ENCODE measurements at regions not wholly inside any gene's neighbourhood (a gene's known extent, or its start where the extent isn't known, plus 50 kb on each side); places are given as distances from the start of the nearest gene placed in this dataset.

DNA sequence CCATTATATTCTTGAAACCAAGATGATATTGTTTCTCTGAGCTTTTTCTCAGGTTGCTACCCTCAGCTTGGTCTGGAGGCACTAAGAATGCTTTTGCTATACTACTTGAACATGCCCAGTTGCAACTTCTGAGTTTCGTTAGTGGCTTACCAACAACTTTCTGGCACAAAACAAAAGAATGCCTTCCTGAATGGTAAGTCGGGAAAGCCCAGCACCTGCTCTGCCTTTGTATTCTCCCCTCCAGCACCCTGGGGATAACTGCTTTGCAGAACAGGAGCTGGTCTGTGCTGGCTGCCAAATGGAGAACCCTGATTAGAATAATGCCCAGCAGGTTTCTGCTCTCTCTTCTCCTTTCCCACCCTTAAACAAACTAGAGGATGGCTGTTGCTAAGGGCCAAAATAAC is 149.3 kb downstream of the TGFB2 start:
- no peak overlapping the region for H3K18ac ChIP-seq (ENCODE audit: low read depth in 1 of 2, low read length in 2 of 2)
- H3K36me3 ChIP-seq (ENCODE audit: control insufficient read depth in 1 of 2, insufficient read depth in 2 of 2, low read depth in 1 of 2, low read length in 2 of 2): no peaks in the 10 kb centered on the region
- no peaks in the 10 kb centered on the region for H3K79me1 ChIP-seq (replicated peaks; ENCODE audit: low read length, poor library complexity, severe bottlenecking)
- H3K9me3 ChIP-seq (ENCODE audit: control insufficient read depth, low read length): no peaks in the 10 kb centered on the region
- no peak overlapping the region for H3K4me3 ChIP-seq (ENCODE audit: insufficient read depth in 1 of 2, low read depth in 1 of 2, low read length in 2 of 2)
- no peak overlapping the region for H2BK5ac ChIP-seq (ENCODE audit: low read depth, low read length, poor library complexity, severe bottlenecking)
- no peak for DNase-seq
- H4K8ac ChIP-seq (ENCODE audit: low read length): no peak overlapping the region
- no peak overlapping the region for H2BK15ac ChIP-seq (ENCODE audit: low read depth, poor library complexity, severe bottlenecking)
- no peak overlapping the region for H2BK120ac ChIP-seq (ENCODE audit: low read depth, low read length)
- H3K27ac ChIP-seq (ENCODE audit: low read length, poor library complexity, severe bottlenecking): no peak overlapping the region
- H3K23ac ChIP-seq (ENCODE audit: low read length in 2 of 2): no peak overlapping the region
- peaks cover 3% of the 10 kb centered on the region for H3K4me1 ChIP-seq (ENCODE audit: control insufficient read depth, insufficient read depth, low read depth, low read length)
- H4K91ac ChIP-seq (ENCODE audit: low read length): peak overlapping the region; percentile 47
- peak overlapping the region; percentile 90 for H2AK5ac ChIP-seq (ENCODE audit: low read length, severe bottlenecking)
- H3K4ac ChIP-seq (ENCODE audit: low read depth in 1 of 2, low read length in 2 of 2): no peak overlapping the region
- WGBS: 73% methylated on average over 2 of the region's 2 CpGs
- no peak overlapping the region for H3K9ac ChIP-seq (ENCODE audit: low read length)
- no peak overlapping the region for H3K4me2 ChIP-seq (ENCODE audit: low read length, poor library complexity, severe bottlenecking)
- H3K14ac ChIP-seq (ENCODE audit: low read length in 2 of 2): no peak overlapping the region
- no peaks in the 10 kb centered on the region for H3K27me3 ChIP-seq (ENCODE audit: control insufficient read depth in 1 of 2, insufficient read depth in 1 of 2, low read length in 2 of 2)
- no peak overlapping the region for H2AFZ ChIP-seq (ENCODE audit: low read depth, low read length)
- peak overlapping the region in 1 of 2 experiments; percentile 45 for H2BK12ac ChIP-seq (ENCODE audit: low read length in 2 of 2)

DNA sequence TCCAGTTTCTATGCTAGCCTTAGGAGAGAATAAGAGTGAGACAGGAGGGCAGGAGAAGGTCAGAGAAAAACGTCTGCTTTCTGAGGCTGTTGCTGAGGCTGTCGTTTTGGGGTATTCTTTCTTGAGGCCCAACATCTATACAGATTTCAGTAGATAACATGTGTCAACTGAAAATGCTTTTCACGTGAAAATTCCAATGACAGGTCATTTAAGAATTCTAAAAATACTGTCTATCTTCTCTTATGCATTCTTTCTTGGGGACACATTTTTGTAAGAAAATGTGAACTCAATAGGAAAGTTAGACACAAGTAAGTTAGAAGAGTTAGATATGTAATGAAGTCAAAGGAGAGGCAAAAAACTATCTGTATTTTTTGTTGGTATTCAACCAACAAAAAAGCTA is 150.8 kb downstream of the TGFB2 start:
- no peak overlapping the region for H2BK15ac ChIP-seq (ENCODE audit: low read depth, poor library complexity, severe bottlenecking)
- no peak overlapping the region for H3K23ac ChIP-seq (ENCODE audit: low read length in 2 of 2)
- no peak overlapping the region for H2AFZ ChIP-seq (ENCODE audit: low read depth, low read length)
- H3K27me3 ChIP-seq (ENCODE audit: control insufficient read depth in 1 of 2, insufficient read depth in 1 of 2, low read length in 2 of 2): no peaks in the 10 kb centered on the region
- H2BK12ac ChIP-seq (ENCODE audit: low read length in 2 of 2): peak overlapping the region; percentile 24 to 31
- 17% methylated on average over 2 of the region's 3 CpGs for WGBS
- no peak overlapping the region for H3K4ac ChIP-seq (ENCODE audit: low read depth in 1 of 2, low read length in 2 of 2)
- no peak overlapping the region for H4K91ac ChIP-seq (ENCODE audit: low read length)
- H3K4me3 ChIP-seq (ENCODE audit: insufficient read depth in 1 of 2, low read depth in 1 of 2, low read length in 2 of 2): no peak overlapping the region
- H3K36me3 ChIP-seq (ENCODE audit: control insufficient read depth in 1 of 2, insufficient read depth in 2 of 2, low read depth in 1 of 2, low read length in 2 of 2): no peaks in the 10 kb centered on the region
- H3K4me2 ChIP-seq (ENCODE audit: low read length, poor library complexity, severe bottlenecking): no peak overlapping the region
- H3K14ac ChIP-seq (ENCODE audit: low read length in 2 of 2): no peak overlapping the region
- no peak overlapping the region for H3K18ac ChIP-seq (ENCODE audit: low read depth in 1 of 2, low read length in 2 of 2)
- peak overlapping the region; percentile 22 for H2BK120ac ChIP-seq (ENCODE audit: low read depth, low read length)
- H3K79me1 ChIP-seq (replicated peaks; ENCODE audit: low read length, poor library complexity, severe bottlenecking): no peaks in the 10 kb centered on the region
- H3K27ac ChIP-seq (ENCODE audit: low read length, poor library complexity, severe bottlenecking): peak overlapping the region; percentile 52
- peak overlapping the region; percentile 93 for H2BK5ac ChIP-seq (ENCODE audit: low read depth, low read length, poor library complexity, severe bottlenecking)
- no peak overlapping the region for H4K8ac ChIP-seq (ENCODE audit: low read length)
- H3K4me1 ChIP-seq (ENCODE audit: control insufficient read depth, insufficient read depth, low read depth, low read length): peaks cover 4% of the 10 kb centered on the region
- H3K9ac ChIP-seq (ENCODE audit: low read length): peak overlapping the region; percentile 9
- DNase-seq: no peak
- peak overlapping the region; percentile 99 for H2AK5ac ChIP-seq (ENCODE audit: low read length, severe bottlenecking)
- H3K9me3 ChIP-seq (ENCODE audit: control insufficient read depth, low read length): no peaks in the 10 kb centered on the region

DNA sequence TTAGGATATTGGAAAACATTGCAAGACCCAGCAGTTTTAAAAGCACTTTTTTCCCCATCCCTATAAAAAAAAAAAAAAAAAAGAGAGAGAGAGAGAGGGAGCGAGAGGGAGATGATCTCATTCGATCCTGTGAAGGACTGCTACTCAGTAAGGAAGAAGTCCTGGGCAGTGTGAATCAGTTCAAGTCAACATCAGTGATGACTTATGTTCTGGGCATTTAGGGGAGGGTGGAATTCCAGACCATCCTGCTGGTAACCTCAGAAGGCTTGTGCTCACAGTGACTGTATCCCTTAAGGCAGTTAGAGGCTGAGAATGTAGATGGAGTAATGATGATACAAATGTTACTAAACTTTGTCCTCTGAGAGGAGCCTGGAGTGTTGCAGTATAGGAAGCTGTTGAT is 151.4 kb downstream of the TGFB2 start:
- H2AK5ac ChIP-seq (ENCODE audit: low read length, severe bottlenecking): no peak overlapping the region
- peaks cover 4% of the 10 kb centered on the region for H3K4me1 ChIP-seq (ENCODE audit: control insufficient read depth, insufficient read depth, low read depth, low read length)
- no peak overlapping the region for H3K23ac ChIP-seq (ENCODE audit: low read length in 2 of 2)
- no peak overlapping the region for H3K4me3 ChIP-seq (ENCODE audit: insufficient read depth in 1 of 2, low read depth in 1 of 2, low read length in 2 of 2)
- no peak overlapping the region for H3K4ac ChIP-seq (ENCODE audit: low read depth in 1 of 2, low read length in 2 of 2)
- no peak overlapping the region for H3K4me2 ChIP-seq (ENCODE audit: low read length, poor library complexity, severe bottlenecking)
- WGBS: 0% methylated on average over 2 of the region's 2 CpGs
- H3K36me3 ChIP-seq (ENCODE audit: control insufficient read depth in 1 of 2, insufficient read depth in 2 of 2, low read depth in 1 of 2, low read length in 2 of 2): no peaks in the 10 kb centered on the region
- H2AFZ ChIP-seq (ENCODE audit: low read depth, low read length): no peak overlapping the region
- no peaks in the 10 kb centered on the region for H3K27me3 ChIP-seq (ENCODE audit: control insufficient read depth in 1 of 2, insufficient read depth in 1 of 2, low read length in 2 of 2)
- H3K27ac ChIP-seq (ENCODE audit: low read length, poor library complexity, severe bottlenecking): peak overlapping the region; percentile 76
- H3K9me3 ChIP-seq (ENCODE audit: control insufficient read depth, low read length): no peaks in the 10 kb centered on the region
- H3K14ac ChIP-seq (ENCODE audit: low read length in 2 of 2): no peak overlapping the region
- no peaks in the 10 kb centered on the region for H3K79me1 ChIP-seq (replicated peaks; ENCODE audit: low read length, poor library complexity, severe bottlenecking)
- H3K18ac ChIP-seq (ENCODE audit: low read depth in 1 of 2, low read length in 2 of 2): no peak overlapping the region
- no peak overlapping the region for H2BK5ac ChIP-seq (ENCODE audit: low read depth, low read length, poor library complexity, severe bottlenecking)
- no peak overlapping the region for H3K9ac ChIP-seq (ENCODE audit: low read length)
- no peak overlapping the region for H2BK120ac ChIP-seq (ENCODE audit: low read depth, low read length)
- H4K91ac ChIP-seq (ENCODE audit: low read length): no peak overlapping the region
- no peak overlapping the region for H4K8ac ChIP-seq (ENCODE audit: low read length)
- H2BK15ac ChIP-seq (ENCODE audit: low read depth, poor library complexity, severe bottlenecking): no peak overlapping the region
- H2BK12ac ChIP-seq (ENCODE audit: low read length in 2 of 2): no peak overlapping the region
- peak; percentile 99 for DNase-seq

- H3K9me3 ChIP-seq (ENCODE audit: control insufficient read depth, low read length): no peaks in the 10 kb centered on the region
- no peak overlapping the region for H3K14ac ChIP-seq (ENCODE audit: low read length in 2 of 2)
- DNase-seq: peak; percentile 79
- H3K4me1 ChIP-seq (ENCODE audit: control insufficient read depth, insufficient read depth, low read depth, low read length): peaks cover 4% of the 10 kb centered on the region
- no peaks in the 10 kb centered on the region for H3K79me1 ChIP-seq (replicated peaks; ENCODE audit: low read length, poor library complexity, severe bottlenecking)
- peak overlapping the region; percentile 90 for H2BK5ac ChIP-seq (ENCODE audit: low read depth, low read length, poor library complexity, severe bottlenecking)
- H3K27ac ChIP-seq (ENCODE audit: low read length, poor library complexity, severe bottlenecking): peak overlapping the region; percentile 99
- no peak overlapping the region for H3K23ac ChIP-seq (ENCODE audit: low read length in 2 of 2)
- H3K27me3 ChIP-seq (ENCODE audit: control insufficient read depth in 1 of 2, insufficient read depth in 1 of 2, low read length in 2 of 2): no peaks in the 10 kb centered on the region
- H3K4me2 ChIP-seq (ENCODE audit: low read length, poor library complexity, severe bottlenecking): no peak overlapping the region
- H3K4me3 ChIP-seq (ENCODE audit: insufficient read depth in 1 of 2, low read depth in 1 of 2, low read length in 2 of 2): peak overlapping the region in 1 of 2 experiments; percentile 75
- peak overlapping the region; percentile 24 to 52 for H3K18ac ChIP-seq (ENCODE audit: low read depth in 1 of 2, low read length in 2 of 2)
- H3K4ac ChIP-seq (ENCODE audit: low read depth in 1 of 2, low read length in 2 of 2): peak overlapping the region; percentile 49 to 52
- no peak overlapping the region for H2AFZ ChIP-seq (ENCODE audit: low read depth, low read length)
- H3K9ac ChIP-seq (ENCODE audit: low read length): peak overlapping the region; percentile 87
- H2AK5ac ChIP-seq (ENCODE audit: low read length, severe bottlenecking): peak overlapping the region; percentile 98
- peak overlapping the region; percentile 38 to 65 for H2BK12ac ChIP-seq (ENCODE audit: low read length in 2 of 2)
- peak overlapping the region; percentile 45 for H2BK120ac ChIP-seq (ENCODE audit: low read depth, low read length)
- no peaks in the 10 kb centered on the region for H3K36me3 ChIP-seq (ENCODE audit: control insufficient read depth in 1 of 2, insufficient read depth in 2 of 2, low read depth in 1 of 2, low read length in 2 of 2)
- H4K8ac ChIP-seq (ENCODE audit: low read length): peak overlapping the region; percentile 43
- 12% methylated on average over 6 of the region's 8 CpGs for WGBS
- H4K91ac ChIP-seq (ENCODE audit: low read length): peak overlapping the region; percentile 66
- H2BK15ac ChIP-seq (ENCODE audit: low read depth, poor library complexity, severe bottlenecking): peak overlapping the region; percentile 92
Observed at GRCh38 chr1:218498056-218498938, 153.2 kb downstream of the TGFB2 start.

Data from mesenchymal stem cell (in vitro differentiated cells and primary cell).